HL-60 (cell line): ENCODE measurements at regions not wholly inside any gene's neighbourhood (a gene's known extent, or its start where the extent isn't known, plus 50 kb on each side); places are given as distances from the start of the nearest gene placed in this dataset.
"Not testable (repeated sequence)": the region's sequence is repeated elsewhere in the genome, so short reads cannot be mapped to it uniquely, and the experiment has no call there.

Experiments
- DNase-seq, 2 experiments: peaks; one replicate each; pipeline ENCODE4 v3.0.0-alpha.2; 2010 to 2020; ENCODE audit warnings: low read depth in 1 of 2, low spot score in 1 of 2
- H3K27ac ChIP-seq: fragments of 250-450 bp; sonication (Bioruptor Pico); replicated peaks from 2 replicates; pipeline ENCODE4 v1.5.1; 2020; ENCODE audit warnings: mild to moderate bottlenecking, moderate library complexity
- H3K27me3 ChIP-seq: fragments of 250-450 bp; sonication (Bioruptor Pico); 2 replicates; pipeline ENCODE4 v1.5.1; 2021; ENCODE audit warnings: mild to moderate bottlenecking, moderate library complexity; ENCODE audit not compliant: insufficient read depth, poor library complexity, severe bottlenecking
- H3K4me3 ChIP-seq: replicated peaks from 2 replicates; pipeline ENCODE4 v1.5.1; 2011; ENCODE audit warnings: mild to moderate bottlenecking, control low read depth, low read length; ENCODE audit not compliant: insufficient read depth
- GABPA ChIP-seq: IDR thresholded peaks from 2 replicates; pipeline ENCODE4 v1.6.1; 2012; ENCODE audit warnings: low read depth
- POLR2AphosphoS5 ChIP-seq: IDR thresholded peaks from 2 replicates; pipeline ENCODE4 v1.6.1; 2012; ENCODE audit warnings: low read depth
- SPI1 ChIP-seq: IDR thresholded peaks from 2 replicates; pipeline ENCODE4 v1.6.1; 2012; ENCODE audit warnings: low read depth, mild to moderate bottlenecking, borderline replicate concordance
- TF ChIP-seq, protein P1 (sequence below): IDR thresholded peaks from 2 replicates; pipeline ENCODE4 v1.6.1; 2012; ENCODE audit warnings: low read depth; ENCODE audit not compliant: insufficient replicate concordance
- TF ChIP-seq, protein P2 (sequence below): IDR thresholded peaks from one replicate; pipeline ENCODE4 v1.5.1; 2011; ENCODE audit warnings: low read length, control low read depth, inconsistent platforms; ENCODE audit not compliant: insufficient read depth

DNA sequence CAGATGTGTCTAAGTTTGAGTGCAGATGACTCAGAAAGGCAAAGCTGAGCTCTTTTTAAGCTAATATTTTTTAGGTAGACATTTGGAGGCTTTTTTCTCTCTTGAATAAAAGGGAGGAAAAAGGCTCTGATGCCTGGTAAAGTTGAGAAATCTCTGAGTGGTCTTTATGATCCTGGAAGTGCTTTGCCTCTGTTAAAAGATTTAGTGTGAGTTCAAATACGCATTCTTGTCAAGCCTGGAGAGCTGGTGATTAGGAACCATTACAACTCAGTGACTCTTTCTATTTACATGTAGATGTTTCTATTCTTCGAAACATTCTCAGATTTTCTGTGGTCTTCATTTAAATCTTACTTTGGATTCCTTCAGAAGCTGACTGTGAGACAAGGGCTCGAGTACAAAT lies 143.4 kb upstream of the MED14 start:
- Histone ChIP-seq H3K27ac (no peak overlapping the region), H3K27me3 (no peaks in the 10 kb centered on the region), H3K4me3 (no peak overlapping the region)
- DNase-seq, result no peak
- TF ChIP-seq, protein P1, sequence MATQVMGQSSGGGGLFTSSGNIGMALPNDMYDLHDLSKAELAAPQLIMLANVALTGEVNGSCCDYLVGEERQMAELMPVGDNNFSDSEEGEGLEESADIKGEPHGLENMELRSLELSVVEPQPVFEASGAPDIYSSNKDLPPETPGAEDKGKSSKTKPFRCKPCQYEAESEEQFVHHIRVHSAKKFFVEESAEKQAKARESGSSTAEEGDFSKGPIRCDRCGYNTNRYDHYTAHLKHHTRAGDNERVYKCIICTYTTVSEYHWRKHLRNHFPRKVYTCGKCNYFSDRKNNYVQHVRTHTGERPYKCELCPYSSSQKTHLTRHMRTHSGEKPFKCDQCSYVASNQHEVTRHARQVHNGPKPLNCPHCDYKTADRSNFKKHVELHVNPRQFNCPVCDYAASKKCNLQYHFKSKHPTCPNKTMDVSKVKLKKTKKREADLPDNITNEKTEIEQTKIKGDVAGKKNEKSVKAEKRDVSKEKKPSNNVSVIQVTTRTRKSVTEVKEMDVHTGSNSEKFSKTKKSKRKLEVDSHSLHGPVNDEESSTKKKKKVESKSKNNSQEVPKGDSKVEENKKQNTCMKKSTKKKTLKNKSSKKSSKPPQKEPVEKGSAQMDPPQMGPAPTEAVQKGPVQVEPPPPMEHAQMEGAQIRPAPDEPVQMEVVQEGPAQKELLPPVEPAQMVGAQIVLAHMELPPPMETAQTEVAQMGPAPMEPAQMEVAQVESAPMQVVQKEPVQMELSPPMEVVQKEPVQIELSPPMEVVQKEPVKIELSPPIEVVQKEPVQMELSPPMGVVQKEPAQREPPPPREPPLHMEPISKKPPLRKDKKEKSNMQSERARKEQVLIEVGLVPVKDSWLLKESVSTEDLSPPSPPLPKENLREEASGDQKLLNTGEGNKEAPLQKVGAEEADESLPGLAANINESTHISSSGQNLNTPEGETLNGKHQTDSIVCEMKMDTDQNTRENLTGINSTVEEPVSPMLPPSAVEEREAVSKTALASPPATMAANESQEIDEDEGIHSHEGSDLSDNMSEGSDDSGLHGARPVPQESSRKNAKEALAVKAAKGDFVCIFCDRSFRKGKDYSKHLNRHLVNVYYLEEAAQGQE, result no peak
- no peak for TF ChIP-seq POLR2AphosphoS5
- no peak for TF ChIP-seq GABPA
- no peak for TF ChIP-seq SPI1
- TF ChIP-seq, protein P2, sequence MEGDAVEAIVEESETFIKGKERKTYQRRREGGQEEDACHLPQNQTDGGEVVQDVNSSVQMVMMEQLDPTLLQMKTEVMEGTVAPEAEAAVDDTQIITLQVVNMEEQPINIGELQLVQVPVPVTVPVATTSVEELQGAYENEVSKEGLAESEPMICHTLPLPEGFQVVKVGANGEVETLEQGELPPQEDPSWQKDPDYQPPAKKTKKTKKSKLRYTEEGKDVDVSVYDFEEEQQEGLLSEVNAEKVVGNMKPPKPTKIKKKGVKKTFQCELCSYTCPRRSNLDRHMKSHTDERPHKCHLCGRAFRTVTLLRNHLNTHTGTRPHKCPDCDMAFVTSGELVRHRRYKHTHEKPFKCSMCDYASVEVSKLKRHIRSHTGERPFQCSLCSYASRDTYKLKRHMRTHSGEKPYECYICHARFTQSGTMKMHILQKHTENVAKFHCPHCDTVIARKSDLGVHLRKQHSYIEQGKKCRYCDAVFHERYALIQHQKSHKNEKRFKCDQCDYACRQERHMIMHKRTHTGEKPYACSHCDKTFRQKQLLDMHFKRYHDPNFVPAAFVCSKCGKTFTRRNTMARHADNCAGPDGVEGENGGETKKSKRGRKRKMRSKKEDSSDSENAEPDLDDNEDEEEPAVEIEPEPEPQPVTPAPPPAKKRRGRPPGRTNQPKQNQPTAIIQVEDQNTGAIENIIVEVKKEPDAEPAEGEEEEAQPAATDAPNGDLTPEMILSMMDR, result no peak

DNA sequence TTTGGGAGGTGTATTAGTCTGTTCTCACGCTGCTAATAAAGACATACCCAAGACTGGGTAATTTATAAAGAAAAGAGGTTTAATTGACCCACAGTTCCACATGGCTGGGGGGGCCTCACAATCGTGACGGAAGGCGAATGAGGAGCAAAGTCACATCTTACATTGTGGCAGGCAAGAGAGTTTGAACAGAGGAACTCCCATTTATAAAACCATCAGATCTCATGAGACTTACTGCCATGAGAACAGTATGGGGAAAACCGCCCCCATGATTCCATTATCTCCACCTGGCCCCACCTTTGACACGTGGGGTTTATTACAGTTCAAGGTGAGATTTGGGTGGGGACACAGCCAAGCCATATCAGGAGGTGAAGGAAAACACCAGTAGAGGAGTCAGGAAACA lies 143.8 kb upstream of the MED14 start:
- not testable (repeated sequence) for H3K27ac ChIP-seq, H3K4me3 ChIP-seq, H3K27me3 ChIP-seq, DNase-seq

DNA sequence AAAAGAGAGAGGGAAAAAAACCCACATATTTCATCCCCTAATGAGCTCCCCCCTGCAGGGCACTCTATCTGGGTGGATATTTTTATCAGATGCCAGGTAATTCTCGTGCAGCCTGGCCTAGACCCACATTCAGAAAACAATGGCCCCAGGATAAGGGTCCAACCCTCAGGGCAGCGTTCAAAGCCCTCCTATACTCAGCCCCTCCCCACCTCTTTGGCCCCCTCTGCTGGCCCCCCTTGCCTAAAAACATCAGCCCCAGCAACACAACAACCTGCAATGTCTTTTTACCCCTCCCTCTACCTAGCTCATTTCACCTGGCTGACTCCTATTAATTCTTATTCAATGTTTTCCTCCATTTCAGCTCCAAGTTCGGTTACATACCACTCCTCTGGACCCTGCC lies 145.4 kb upstream of the MED14 start:
- Histone ChIP-seq H3K4me3 (no peak overlapping the region), H3K27me3 (no peaks in the 10 kb centered on the region), H3K27ac (no peak overlapping the region)
- no peak for DNase-seq
- no peak for TF ChIP-seq POLR2AphosphoS5

DNA sequence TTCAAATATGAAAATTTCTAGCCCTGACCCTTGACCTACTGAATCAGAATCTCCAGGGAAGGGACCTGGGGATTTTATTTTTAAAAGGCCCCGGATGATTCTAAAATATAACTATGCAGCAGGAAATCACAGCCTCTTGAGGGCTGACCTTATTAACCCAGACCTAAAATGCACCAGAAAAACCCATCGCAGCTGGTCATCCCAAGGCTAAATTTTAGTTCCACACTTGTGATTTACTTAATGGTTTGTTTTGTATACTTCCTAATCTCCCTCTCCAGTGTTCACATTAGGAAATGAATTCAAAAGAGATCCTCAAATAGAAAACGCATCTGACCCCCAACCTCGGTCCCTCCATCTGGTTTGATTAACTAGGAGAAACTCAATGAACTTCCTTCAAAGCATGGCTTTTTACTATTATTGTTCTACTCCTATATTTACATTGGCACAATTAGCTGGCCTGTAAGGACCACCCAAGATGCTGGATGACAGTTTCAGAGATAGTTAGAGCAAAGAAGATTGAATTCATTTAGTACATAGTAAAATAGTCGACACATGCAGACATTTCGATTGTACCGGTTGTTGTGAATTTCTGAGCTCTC lies 147.8 kb upstream of the MED14 start:
- Histone ChIP-seq H3K27ac (no peak overlapping the region), H3K27me3 (no peaks in the 10 kb centered on the region), H3K4me3 (no peak overlapping the region)
- no peak for TF ChIP-seq POLR2AphosphoS5
- TF ChIP-seq SPI1, result no peak
- TF ChIP-seq, protein P1, result no peak
- TF ChIP-seq GABPA, result no peak
- TF ChIP-seq, protein P2, result no peak
- no peak for DNase-seq

DNA sequence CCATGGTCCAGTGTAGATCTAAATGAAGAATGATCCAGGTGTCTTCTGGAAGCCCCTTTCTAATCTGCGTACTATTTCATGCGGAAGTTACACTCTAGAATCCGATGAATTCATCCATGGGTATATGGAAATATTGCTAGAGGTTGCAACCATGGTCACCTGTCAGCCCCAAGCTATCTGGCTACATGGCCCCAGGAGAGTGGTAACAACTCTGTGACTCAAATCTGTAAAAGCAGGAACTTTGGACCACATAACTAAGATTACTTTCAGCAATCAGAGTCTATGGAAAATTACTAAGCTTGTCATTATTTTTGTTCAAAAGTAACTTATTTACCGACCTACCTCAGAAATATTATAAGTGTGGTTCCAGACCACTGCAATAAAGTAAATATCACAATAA lies 150.6 kb upstream of the MED14 start:
- no peaks in the 10 kb centered on the region for H3K27me3 ChIP-seq
- H3K27ac ChIP-seq, result no peak overlapping the region
- TF ChIP-seq, protein P1, result no peak
- TF ChIP-seq GABPA, result no peak
- no peak for TF ChIP-seq SPI1
- TF ChIP-seq, protein P2, result no peak
- TF ChIP-seq POLR2AphosphoS5, result no peak
- H3K4me3 ChIP-seq, result no peak overlapping the region
- DNase-seq, result no peak
